ENCODE measurements at regions not wholly inside any gene's neighbourhood (a gene's known extent, or its start where the extent isn't known, plus 50 kb on each side); places are given as distances from the start of the nearest gene placed in this dataset.
"Not testable (repeated sequence)": the region's sequence is repeated elsewhere in the genome, so short reads cannot be mapped to it uniquely, and the experiment has no call there.

GRCh38 chr7:65794671-65795391, 78.0 kb upstream of the VKORC1L1 start:
- H3K9ac ChIP-seq (ENCODE audit: insufficient read depth in 1 of 2, low read depth in 2 of 2, low read length in 2 of 2); H4K20me1 ChIP-seq (replicated peaks; ENCODE audit: control insufficient read depth, insufficient read depth, low read length); H3K4me3 ChIP-seq; H3K27ac ChIP-seq (ENCODE audit: extremely low read depth, low read depth, low read length); H3K9me3 ChIP-seq (replicated peaks; ENCODE audit: control insufficient read depth, insufficient read depth, low read depth, low read length); in situ Hi-C loops (cut with MboI); ATAC-seq; H3K79me2 ChIP-seq (ENCODE audit: control insufficient read depth, insufficient read depth, low read length); DNase-seq (ENCODE audit: extremely low read depth in 1 of 4, low spot score in 3 of 4); H3K4me2 ChIP-seq (ENCODE audit: insufficient read depth, low read length); FAIRE-seq; H3K36me3 ChIP-seq (ENCODE audit: control insufficient read depth, insufficient read depth, low read length); CTCF ChIA-PET (ENCODE audit: low intra/inter-chr PET ratio); H3K9me1 ChIP-seq (ENCODE audit: control insufficient read depth, insufficient read depth, low read length); H3K27me3 ChIP-seq (ENCODE audit: control insufficient read depth in 2 of 2, insufficient read depth in 2 of 2, low read length in 2 of 2); H2AFZ ChIP-seq (ENCODE audit: low read depth, low read length); H3K4me1 ChIP-seq (replicated peaks in 1 of 2; ENCODE audit: control insufficient read depth in 2 of 2, insufficient read depth in 2 of 2, low read length in 2 of 2); BruUV-seq (replicated peaks): not testable (repeated sequence)
- POLR2A ChIA-PET, result interaction anchor here (0.6 kb wide), 1 partner anchor 13 kb away, joined by 4 read pairs; no protein-coding TSS in a partner anchor
- 14% methylated on average over 3 of the region's 3 CpGs for WGBS (ENCODE audit: insufficient coverage, low coverage, missing lambda C conversion rate)
- intact Hi-C loops (cut with micrococcal nuclease), result loop anchor here (10.0 kb wide), 1 partner anchor 690 kb away; no protein-coding TSS in a partner anchor

- H3K79me2 ChIP-seq (ENCODE audit: control insufficient read depth, insufficient read depth, low read length); ATAC-seq; H3K27me3 ChIP-seq (ENCODE audit: control insufficient read depth in 2 of 2, insufficient read depth in 2 of 2, low read length in 2 of 2); H3K9me3 ChIP-seq (replicated peaks; ENCODE audit: control insufficient read depth, insufficient read depth, low read depth, low read length); H3K4me2 ChIP-seq (ENCODE audit: insufficient read depth, low read length); in situ Hi-C loops (cut with MboI); H3K4me3 ChIP-seq; CTCF ChIA-PET (ENCODE audit: low intra/inter-chr PET ratio); H3K9ac ChIP-seq (ENCODE audit: insufficient read depth in 1 of 2, low read depth in 2 of 2, low read length in 2 of 2); H2AFZ ChIP-seq (ENCODE audit: low read depth, low read length); BruUV-seq (replicated peaks); H3K9me1 ChIP-seq (ENCODE audit: control insufficient read depth, insufficient read depth, low read length); H3K27ac ChIP-seq (ENCODE audit: extremely low read depth, low read depth, low read length); H4K20me1 ChIP-seq (replicated peaks; ENCODE audit: control insufficient read depth, insufficient read depth, low read length); DNase-seq (ENCODE audit: extremely low read depth in 1 of 4, low spot score in 3 of 4); H3K4me1 ChIP-seq (replicated peaks in 1 of 2; ENCODE audit: control insufficient read depth in 2 of 2, insufficient read depth in 2 of 2, low read length in 2 of 2); H3K36me3 ChIP-seq (ENCODE audit: control insufficient read depth, insufficient read depth, low read length); POLR2A ChIA-PET; FAIRE-seq: not testable (repeated sequence)
- intact Hi-C loops (cut with micrococcal nuclease), result loop anchor here (10.0 kb wide), 1 partner anchor 691 kb away; no protein-coding TSS in a partner anchor
- 40% methylated on average over 4 of the region's 4 CpGs for WGBS (ENCODE audit: insufficient coverage, low coverage, missing lambda C conversion rate)
Measured at GRCh38 chr7:65795392-65795716, 77.5 kb upstream of the VKORC1L1 start.

Data from K562 (cell line).